RKO (cell line): ENCODE measurements at regions not wholly inside any gene's neighbourhood (a gene's known extent, or its start where the extent isn't known, plus 50 kb on each side); places are given as distances from the start of the nearest gene placed in this dataset.
"Not testable (repeated sequence)": the region's sequence is repeated elsewhere in the genome, so short reads cannot be mapped to it uniquely, and the experiment has no call there.

Source experiments
- DNase-seq: peaks from one replicate; pipeline ENCODE4 v3.0.0-alpha.2; 2016; ENCODE audit warnings: low spot score

DNA sequence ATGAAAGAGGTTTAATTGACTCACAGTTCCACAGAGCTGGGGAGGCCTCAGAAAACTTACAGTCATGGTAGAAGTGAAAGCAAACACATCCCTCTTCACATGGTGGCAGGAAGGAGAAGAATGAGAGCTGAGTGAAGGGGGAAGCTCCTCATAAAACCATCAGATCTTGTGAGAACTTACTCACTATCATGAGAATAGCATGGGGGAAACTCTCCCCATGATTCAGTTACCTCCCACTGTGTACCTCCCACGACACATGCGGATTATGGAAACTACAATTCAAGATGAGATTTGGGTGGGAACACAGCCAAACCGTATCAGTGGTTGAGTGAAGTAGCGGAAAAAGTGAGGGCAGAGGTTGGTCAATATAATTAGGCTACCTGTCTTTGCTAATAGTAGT, 538.3 kb downstream of the KIF2B start:
- DNase-seq = not testable (repeated sequence)

GRCh38 chr17:54368906-54369305, 531.7 kb upstream of the TOM1L1 start:
- peak; percentile 41 for DNase-seq

DNA sequence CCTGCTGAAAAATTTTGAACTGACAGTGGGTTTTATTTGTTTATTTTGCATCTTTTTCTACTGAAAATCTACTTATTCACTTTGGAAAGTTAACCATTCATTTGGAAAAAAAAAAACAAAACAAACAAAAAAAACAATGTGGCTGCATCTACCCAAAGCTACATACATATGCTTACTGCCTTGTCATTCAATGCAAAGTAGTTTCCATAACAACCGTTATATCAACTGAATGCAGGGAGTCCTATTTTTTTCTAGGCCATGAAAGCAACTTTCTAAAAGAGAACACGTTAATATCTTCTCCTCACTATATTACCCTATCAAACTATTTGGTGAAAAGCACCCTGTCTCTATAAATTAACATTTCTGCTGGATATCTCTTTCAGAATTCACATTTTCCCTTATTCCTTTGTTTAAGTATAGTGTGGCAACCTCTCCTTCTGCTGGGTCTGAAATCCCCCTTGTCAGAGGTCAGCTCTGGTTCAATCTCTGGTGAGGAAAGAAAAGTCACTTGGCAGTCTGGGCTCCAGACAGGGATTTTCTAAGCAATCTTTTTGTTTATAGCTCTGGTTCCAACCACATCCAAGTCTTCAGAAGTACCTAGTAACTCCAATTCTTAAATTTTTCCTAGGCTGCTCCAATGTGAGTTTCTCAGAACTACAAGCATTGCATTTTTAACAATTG, 528.4 kb upstream of the TOM1L1 start:
- DNase-seq = no peak

- DNase-seq = no peak
These were observed 526.7 kb upstream of the TOM1L1 start for GRCh38 chr17:54373970-54374369.

- not testable (repeated sequence) for DNase-seq
These were observed 524.2 kb upstream of the TOM1L1 start for GRCh38 chr17:54376409-54376808.

DNA sequence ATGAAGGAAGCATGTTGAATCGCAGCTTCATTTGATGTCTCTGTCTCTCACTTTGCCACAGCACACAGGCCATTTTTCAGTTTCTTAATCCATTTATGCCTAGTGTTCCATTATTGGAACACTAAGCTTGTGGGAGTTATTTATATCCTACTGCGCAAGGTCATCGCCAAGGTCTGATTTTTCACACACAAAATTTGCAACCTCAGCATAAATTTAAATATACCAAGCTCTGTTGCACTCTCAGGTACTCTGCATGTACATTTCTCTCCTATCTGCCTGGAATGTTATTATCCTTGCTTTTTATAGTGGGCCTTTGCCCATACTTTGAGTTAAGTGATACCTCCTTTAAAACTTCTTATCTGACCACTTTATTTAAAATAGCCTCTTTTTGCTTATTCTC, 519.2 kb upstream of the TOM1L1 start:
- DNase-seq = no peak

DNA sequence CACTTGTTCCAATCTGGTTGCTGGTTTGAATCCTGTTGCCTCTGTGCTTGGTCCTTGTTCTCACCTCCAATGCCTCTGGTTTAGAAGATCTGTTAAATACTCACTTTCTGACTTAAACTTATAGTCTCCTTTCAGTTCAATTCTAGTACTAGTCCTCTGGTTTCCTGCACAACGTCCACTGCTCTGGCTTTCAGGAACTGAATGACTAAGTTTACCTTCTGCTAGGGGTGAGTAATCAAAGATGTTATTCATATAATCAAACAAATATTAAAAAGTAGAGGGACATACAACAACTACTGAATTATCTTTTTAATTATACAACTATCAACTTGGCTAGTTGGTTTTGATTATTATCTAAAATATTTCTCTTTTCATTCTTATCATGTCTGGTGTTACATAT, 496.4 kb upstream of the TOM1L1 start:
- no peak for DNase-seq

GRCh38 chr17:54405826-54406225, 494.8 kb upstream of the TOM1L1 start:
- no peak for DNase-seq

DNA sequence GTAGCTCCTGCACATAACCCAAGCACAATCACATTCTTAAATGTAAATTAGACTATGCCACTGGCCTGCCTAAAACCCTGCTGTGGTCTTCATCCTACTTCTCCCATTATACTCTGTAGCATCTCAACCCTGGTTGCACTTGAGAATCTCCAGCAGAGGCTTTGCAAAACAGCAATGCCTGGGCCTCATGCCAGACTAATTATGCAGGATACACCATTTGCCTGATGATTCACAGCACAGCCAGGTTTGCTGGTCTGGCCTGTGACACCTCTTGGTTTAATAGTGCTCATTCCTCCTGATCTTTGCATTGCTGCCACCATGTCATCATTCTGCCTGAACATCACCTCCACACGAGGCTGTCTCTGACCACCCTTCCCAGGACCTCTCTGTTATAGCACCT, 491.9 kb upstream of the TOM1L1 start:
- no peak for DNase-seq

GRCh38 chr17:54418467-54418866, 482.2 kb upstream of the TOM1L1 start:
- no peak for DNase-seq

DNA sequence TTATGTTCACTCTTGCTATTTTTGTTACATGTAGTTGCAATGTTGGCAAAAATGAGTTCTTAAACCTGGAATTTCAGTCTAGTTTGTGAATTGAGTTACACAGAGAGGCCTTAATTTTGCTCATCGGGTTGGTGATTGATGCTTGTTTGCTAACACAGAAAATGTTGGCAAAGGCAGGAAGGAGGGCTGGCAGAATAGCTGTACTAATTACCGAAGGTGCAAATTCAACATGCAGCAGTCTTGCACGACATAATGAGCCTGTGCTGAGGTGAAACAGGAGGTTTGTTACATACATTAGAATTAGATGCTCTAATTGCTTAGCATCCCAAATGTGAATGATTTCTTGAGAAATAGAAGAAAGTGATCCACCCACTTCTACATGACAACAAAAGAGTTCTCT, 475.0 kb upstream of the TOM1L1 start:
- DNase-seq = no peak

GRCh38 chr17:54426296-54426886, 474.3 kb upstream of the TOM1L1 start:
- peak; percentile 51 for DNase-seq

DNA sequence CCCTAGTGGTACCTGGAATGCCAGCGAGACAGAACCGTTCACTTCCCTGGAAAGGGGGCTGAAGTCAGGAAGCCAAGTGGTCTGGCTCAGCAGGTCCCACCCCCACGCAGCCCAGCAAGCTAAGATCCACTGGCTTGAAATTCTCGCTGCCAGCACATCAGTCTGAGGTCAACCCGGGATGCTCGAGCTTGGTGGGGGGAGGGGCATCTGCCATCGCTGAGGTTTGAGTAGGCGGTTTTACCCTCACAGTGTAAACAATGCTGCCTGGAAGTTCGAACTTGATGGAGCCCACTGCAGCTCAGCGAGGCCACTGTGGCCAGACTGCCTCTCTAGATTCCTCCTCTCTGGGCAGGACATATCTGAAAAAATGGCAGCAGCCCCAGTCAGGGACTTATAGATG, 464.7 kb upstream of the TOM1L1 start:
- no peak for DNase-seq

- DNase-seq = no peak
These were observed 460.8 kb upstream of the TOM1L1 start for GRCh38 chr17:54439816-54440215.

DNA sequence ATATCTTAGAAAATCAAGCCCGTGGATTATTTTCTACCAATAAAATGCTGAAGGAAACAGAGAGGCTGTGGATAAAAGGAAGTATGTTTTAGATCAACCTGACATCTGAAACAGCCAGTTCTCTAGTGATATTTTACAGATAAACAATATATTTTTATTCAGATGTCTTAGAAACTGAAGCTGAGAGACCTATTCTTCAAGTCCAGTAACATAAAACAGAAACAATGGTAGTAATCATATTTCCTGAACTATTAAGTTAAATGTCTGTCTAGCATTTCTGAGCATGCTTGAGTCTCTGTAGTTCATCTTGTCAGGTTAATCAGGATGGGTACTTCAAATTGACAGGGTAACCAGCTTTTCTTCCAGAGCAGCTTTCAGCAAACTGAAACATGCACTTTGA, 449.6 kb upstream of the TOM1L1 start:
- no peak for DNase-seq

DNA sequence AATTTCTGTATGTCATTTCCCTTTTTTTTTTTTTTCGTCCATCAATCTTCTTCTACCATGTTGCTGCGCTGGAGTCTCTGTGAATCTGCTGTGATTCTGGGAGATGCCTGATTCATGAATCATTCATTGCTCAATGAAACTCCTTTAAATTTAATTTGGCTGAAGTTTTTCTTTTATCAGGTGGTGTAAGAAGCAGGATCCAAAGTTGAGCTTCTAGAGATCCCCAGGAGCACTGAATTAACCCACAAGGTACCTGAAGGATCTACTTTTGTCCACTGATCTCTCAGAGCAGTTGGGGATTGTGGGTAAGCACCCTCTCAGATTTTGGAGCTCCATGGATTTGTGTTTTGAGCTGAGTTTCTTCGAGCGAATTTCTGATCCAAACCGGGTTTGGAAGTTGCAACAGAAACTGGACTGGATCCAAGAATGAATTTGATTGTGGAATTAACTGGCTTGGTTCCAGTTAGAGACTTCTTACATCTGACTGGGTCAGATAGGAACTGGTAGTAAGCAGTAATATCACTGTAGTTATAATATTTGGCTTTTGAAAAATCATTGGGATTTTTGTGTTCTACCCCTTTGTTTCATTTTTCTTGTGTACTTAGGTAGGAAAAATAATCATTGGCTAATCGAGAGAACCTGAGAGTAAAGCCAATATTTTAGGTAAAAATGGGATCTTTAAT, 447.8 kb upstream of the TOM1L1 start:
- no peak for DNase-seq

DNA sequence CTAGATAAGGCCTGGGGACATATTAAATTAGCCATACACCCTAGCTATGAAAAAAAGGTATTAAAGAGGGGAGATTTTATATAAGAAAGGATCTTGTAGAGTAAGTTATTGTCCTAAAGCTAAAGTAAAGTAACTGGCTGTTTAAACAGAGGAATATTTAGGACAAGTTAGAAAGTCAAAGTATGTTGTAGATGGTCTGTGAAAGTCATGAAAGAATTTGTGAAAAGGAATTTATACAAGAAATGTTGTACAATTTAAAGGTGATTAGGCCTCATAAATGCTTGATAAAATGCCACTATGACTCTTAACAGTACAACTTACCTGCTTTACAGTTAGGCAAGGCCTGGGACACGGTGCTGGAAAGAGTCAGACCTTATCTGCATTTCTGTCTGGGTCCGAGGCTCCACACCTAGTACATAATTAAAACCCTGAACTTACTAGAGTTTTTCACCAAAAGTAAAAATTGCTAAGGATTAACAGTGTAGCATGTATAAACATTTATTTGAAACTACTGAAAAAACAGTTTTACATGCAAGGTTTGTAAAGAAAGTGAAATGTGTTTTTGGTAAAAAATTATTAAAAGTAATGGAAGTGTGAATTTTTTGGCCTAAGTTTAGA, 445.3 kb upstream of the TOM1L1 start:
- DNase-seq = no peak

- DNase-seq = not testable (repeated sequence)
These were observed 435.2 kb upstream of the TOM1L1 start for GRCh38 chr17:54465443-54465842.

DNA sequence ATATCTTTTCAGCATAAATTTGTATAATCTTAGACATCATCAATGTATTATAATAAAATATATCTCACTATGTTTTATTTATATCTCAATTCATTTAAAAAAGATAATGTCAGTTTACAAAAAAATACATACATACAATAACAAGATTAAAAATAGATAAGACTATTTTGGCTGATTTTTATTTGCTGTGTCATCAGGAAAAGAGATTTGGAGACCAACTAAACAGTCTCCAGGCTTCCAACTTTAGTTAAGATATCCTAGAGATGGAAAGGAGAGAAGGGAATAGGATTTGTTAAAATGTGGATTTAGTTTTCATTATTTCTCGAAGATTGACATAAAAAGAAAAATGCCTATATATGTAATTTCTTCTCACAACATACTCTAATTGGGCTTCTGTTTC, 433.8 kb upstream of the TOM1L1 start:
- no peak for DNase-seq

DNA sequence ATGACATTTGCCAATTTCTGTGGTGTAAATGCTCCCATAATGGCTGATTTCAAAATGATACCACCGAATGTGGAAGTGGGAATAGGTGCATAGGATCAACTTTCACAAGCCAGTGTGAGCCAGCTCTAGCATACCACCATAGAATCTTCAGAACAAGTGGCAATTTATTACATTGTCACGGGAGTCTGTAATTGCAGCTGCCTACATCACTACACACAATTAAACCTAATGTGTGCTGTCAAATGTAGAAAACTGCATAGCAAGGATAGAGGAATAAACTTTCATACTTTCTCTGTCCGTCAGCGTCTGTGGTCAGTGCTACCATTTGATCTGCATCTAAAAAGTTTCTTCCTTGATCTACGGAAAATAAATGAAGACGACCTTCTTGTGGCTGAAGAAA, 417.8 kb upstream of the TOM1L1 start:
- no peak for DNase-seq

GRCh38 chr17:54493691-54494090, 407.0 kb upstream of the TOM1L1 start:
- DNase-seq = no peak

DNA sequence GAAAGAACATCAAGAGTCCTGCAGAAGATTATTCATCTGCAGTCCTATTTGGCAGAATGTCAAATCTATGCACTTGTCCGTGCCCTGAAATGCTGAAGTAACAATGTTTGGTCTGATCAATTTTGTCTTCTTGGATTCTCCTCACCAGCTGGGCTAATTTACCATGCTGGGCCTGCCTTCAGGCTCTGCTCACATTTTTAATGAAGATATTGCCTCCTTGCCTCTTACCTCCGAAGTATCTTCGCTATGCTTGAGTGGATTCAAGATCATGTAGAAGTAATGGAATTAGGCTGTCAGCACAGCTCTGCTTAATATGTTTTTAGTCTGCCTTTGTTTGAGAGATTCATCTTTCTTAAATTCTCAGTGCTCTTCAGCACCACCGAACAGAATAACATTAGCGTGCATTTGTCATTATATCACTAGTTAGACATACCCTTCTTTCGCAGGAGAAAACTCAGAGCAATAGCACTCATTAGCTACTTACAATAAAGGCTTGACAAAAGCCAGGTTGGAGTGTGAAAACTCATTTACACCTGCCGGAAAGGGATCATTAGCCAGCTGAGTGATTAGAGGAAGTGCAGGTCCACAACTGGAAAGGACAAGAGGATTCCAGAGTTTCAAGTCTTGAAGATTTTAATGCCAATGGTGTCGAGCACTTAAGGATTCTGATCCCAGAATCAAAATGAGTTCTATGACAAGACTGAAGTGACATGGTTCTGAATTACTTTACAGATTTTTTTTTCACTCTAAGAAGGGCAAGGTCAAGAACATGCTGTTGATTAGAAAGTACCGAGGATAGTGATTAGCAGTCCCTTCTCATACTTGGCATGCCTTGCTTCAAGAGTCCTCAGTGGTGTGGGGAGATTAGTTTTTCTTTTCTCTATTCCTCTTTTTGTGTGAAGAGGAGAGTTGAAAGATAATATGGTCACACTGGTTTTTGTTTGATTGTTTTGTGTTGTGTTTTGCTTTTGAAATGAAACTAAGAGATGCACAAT, 405.6 kb upstream of the TOM1L1 start:
- DNase-seq = no peak
